Stimulated activated CD4-positive, alpha-beta T cell treated with anti-CD3 and anti-CD28 coated beads, Interleukin-4, amount 100 ng/mL, for 4 hours (primary cell): ENCODE measurements at regions not wholly inside any gene's neighbourhood (a gene's known extent, or its start where the extent isn't known, plus 50 kb on each side); places are given as distances from the start of the nearest gene placed in this dataset.
A peak's percentile ranks its signal among the peaks of the same experiment; 100 is the strongest.

Experiments used
- DNase-seq, 2 experiments: peaks; one replicate each; pipeline ENCODE4 v3.0.0-alpha.2; 2020

DNA sequence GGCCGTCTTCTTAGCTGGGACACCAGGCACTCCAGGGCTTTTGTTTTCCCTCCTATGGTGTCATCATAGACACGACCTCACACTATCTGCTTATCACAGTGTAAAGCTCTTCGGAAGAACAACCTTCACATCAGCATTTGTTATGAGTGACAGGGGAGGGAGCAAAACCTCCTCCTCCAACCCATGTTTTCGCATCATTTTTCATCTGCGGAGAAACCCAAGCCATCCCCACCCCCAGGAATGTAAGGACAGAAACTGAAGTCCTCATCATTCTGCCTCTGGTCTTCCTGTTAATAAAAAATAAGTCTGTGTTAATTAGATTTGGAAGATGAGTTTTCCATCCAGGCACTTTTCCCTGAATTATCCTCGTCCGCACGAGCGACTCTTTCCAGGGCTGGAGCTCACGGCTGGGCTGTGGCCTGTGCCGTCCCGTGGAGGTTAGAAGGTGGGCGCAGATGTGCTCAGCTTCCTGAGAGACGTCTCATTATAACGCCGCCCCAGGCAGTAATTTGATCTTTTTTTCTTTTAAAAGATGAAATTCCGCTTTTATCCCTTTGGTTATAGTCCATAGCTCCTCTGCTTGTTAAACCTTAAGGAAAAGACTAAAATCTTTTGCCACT is 101.6 kb upstream of the TMEM18 start:
- no peak for DNase-seq

DNA sequence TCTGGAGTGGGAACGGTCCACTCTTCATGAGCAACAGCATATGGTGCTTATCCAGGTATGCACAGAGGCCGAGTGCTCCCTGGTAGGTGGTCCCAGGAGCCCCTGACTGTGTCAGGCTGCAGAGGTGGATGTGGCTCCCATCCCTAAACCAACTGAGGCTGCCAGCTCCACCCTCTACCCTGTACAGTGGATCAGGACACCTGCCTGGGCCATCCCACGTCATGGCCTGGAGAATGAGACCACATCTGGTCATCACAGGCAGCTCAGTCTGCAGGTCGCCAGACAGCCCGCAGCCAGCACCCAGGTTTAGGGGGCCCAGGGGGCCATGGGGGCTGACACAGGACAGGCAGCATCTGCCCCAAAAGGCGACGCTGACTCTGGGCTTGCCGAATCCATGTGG is 100.3 kb upstream of the TMEM18 start:
- DNase-seq, result no peak

DNA sequence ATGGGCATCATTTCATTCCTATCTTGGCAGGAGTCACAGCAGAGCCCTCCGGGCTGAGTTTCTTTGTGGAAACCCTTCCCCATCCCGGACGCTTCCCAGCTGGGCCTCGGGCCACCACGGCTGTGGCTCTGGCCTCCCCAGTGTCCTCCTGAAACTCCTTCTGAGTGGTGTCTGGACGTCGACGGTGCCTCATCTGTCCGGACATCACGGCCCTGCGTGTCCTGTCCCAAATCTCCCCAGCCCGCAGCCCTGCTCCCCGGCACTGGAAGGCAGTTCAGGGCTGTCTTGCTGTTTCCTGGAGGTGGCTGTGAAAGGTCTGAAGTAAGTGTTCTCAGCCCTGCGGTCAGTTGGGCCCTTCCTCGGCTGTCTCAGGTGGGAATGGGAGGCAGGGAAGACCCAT is 99.8 kb upstream of the TMEM18 start:
- no peak for DNase-seq

GRCh38 chr2:776487-776886 is 99.3 kb upstream of the TMEM18 start:
- no peak for DNase-seq

DNA sequence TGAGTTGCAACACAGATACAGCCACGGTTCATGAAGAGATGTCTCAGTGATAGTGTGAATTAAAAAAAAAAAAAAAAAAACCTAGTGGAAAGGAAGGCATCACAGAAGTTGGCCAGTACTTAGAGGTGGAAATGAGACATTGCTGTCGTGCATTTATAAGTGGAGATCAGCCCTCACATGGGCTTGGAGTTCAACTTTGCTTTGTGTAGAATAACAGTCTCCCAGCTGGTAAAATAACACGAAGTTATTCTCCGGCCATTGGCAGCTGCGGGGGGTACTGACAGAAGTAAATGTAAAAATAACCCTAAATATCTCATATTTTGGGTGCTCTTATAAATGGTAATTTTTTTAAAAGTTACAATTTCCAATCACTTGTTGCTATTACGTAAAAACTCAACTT is 98.8 kb upstream of the TMEM18 start:
- DNase-seq, result no peak

- no peak for DNase-seq
These were observed 97.2 kb upstream of the TMEM18 start for GRCh38 chr2:774436-774835.

DNA sequence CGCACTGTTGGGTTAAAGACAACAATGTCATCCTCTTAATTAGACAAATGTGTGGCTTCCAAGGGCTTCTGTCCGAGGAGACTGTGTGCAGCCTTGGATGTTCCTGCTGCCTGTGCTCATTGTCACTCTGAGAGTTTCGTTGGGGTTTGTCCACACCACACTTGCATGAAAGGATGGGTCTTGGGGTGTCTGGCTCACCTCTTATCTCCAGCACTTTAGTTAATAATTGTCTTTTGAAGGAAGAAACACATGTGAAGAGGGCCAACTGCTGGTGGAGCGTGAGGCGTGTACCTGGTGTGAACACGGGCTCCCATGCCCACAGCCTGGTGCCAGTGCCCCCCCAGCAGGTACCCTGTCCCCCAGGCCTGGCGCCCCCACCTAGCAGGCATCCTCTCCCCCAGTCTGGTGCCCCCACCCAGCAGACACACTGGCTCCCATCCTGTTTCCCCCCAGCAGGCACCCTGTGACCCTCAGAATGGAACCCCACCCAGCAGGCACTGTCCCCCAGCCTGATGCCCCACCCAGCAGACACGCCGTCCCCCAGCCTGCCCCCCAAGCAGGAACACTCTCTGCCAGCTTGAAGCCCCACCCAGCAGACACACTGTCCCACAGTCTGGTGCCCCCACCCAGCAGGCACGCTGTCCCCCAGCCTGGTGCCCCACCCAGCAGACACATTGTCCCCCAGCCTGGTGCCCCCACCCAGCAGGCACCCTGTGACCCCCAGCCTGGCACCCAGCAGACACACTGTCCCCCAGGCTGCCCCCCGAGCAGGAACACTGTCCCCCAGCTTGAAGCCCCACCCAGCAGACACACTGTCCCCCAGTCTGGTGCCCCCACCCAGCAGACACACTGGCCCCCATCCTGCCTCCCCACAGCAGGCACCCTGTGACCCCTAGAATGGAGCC is 96.3 kb upstream of the TMEM18 start:
- DNase-seq, result no peak

GRCh38 chr2:771538-771937 is 94.3 kb upstream of the TMEM18 start:
- DNase-seq, result no peak

DNA sequence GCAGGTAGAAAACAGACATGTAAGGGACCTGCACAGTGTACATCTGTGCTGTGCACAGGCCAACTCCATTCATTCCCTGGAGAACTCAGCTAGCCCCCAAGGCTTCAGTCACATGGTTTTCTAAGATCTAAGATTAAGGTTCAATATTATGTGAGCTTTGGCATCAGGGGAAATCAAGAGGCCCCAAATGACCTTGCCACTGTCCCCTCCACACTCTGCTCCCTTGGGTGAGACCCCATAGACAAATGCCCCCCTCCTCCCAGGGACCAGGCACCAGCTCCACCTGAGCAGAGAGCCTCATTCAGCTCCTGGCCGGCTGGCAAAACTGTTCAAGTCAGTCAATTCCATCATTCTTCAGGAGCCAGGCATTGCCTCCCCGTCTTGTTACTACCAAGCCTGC is 93.6 kb upstream of the TMEM18 start:
- no peak for DNase-seq

DNA sequence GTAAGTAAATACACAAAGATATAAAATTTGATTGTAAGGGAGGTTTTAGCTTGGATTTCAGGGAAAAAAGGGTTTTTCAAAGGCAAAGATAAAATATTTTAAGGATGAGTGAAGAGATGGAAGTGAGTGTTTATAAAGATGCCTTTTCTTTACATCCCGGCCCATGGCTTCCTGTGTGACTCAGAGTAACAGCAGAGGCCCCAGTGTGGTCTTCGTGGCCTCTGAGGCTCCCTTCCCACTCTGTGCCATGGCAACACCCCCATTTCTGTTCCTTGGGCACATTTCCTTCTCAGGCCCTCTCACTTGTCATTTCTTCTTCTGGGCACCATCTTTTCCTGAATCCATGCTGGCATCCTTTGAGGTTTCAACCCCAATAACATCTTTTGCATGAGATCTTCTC is 92.6 kb upstream of the TMEM18 start:
- DNase-seq, result no peak

GRCh38 chr2:768451-768850 is 91.2 kb upstream of the TMEM18 start:
- no peak for DNase-seq

DNA sequence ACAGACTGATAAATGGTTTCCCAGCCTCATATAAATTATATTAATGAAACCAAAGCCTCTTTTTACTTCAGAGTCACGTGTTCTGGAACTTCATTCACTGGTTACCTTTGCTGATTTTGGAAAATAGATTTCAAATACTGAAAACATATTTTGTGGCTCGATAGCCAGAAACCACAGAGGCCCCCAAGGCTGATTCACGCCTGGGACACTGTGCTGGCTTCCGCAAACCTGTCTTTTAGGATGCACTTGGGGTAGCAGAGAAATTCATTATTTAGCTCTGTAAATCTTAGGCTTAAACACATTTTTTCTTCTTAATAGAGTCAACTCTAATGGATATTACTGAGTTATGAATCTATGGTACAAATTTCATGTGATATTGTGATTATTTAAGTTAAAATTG is 90.7 kb upstream of the TMEM18 start:
- no peak for DNase-seq

GRCh38 chr2:767440-767839 is 90.2 kb upstream of the TMEM18 start:
- DNase-seq, result peak in 1 of 2 experiments; percentile 10

- DNase-seq, result no peak
These were observed 89.0 kb upstream of the TMEM18 start for GRCh38 chr2:766255-766654.

DNA sequence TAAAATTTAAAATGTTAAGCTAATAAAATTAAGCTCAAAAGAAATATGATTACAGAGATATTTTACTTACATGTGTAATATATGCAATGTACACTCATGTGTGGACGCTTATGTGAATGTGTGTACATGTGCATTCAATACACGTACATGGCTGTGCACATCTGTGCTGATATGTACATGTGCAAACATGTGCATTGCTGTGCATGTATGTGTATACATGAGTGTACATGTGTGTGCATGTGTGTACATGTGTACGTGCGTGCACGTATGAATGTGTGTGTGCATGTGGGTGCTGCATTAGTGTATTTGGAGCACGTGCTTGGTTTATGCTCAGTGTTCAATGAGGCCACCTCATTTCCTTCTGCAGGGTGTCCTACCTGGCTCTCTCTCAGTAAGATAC is 88.2 kb upstream of the TMEM18 start:
- no peak for DNase-seq

- DNase-seq, result no peak
These were observed 86.7 kb upstream of the TMEM18 start for GRCh38 chr2:763766-764525.

DNA sequence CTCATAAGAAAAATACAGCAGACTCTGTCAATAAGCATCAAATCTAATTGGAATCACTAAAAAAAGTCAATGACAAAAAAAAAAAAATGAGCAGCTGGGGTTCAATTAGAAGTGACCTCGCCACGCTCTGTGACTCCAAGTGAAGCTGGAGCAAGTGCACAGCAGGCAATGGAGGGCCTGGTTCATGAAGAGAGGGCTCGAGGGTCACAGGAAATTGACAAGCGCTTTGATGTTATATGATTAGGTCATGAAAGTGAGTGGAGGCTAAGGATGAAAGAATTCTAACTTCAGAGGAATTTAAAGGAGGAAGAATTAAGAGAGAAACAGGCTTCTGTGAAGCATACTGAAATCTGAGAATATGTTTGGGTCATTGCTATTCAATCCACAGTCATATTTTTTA is 85.4 kb upstream of the TMEM18 start:
- DNase-seq, result no peak

DNA sequence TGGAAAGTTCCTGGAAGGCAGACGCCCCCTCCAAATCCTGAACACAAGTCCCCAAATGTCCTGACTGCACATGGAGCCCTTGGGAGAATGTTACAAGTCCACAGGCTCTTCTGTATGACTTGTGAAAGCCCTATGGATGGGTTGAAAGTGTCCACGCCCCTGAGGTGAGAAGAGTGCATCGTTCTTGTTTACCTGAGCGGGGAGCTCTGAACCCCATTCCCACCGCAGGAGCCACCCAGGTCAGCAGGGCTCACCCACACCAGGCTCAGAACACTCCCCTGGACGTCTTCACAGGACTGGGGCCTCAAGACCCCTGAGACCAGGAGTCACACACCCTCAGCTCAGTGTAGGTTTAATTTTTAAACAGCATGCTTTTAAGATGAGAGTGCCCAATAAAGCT is 84.2 kb upstream of the TMEM18 start:
- DNase-seq, result no peak

DNA sequence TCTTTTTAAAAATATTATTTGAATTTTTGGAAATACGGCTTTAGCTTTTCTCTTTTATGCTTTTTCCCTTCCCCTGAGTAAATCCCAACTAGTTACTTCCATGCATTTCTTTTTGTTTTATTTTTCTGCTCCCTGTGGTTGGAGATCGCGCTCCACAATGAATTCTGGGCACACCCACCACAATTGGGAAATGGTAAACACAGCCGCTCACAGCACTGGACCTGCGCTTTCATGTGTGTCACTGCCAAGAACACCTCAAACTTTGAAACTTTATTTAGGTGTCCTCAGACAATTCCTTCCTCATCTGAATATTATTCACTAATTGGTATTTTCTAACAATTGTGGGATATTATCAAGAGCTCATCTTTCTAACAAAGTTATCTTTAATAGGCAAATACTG is 82.8 kb upstream of the TMEM18 start:
- no peak for DNase-seq

DNA sequence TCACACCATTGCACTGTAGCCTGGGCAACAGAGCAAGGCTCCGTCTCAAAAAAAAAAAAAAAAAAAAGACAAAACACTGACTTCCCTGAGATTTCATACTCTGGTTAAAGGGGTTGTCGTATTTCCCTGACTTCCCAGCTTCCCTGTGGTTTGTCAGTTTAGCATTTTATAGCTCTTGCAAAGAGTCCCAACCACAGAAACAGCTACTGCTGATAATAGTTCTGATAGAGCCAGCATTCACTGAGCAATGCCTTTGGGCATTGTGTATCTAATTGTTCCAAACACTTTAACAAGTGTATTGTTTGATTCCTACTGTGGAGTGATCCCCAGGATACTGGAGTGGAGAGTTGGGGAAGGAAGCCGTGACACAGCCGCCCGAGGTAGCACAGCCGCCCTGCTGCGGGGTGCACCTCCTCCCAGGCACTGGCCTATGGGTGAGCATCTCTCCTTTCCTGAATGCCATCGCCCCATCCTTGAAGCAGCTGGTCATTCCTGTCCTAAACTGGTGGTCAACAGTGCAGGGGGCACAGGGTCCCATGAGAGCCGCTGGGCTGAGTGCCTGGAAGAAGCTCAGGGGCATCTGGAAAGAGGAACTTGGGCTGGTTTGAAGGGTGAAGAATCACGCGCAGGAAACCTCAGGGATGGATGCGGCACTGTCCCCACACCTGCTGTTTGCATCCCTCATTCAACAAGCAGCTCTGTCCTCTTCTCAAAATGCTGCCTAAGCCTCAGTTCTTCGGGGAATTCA is 81.0 kb upstream of the TMEM18 start:
- no peak for DNase-seq

DNA sequence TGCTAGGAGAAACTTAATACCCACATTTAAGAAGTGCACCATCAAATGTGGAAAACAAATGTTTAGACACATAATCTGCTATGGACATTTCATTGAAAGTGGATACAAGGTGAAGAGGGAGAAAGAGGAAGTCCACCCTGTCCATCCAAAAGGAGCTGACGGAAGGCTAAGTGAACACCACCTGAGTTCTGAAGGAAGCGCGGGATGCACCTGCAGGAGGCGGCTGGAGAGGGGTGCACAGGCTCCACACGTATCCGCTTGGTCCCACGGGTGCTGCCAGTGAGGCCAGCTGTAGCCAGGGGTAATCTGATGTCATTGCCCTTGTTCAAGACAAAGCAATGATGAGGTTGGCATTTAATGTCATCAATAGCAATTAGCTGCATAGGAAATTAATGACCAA is 75.9 kb upstream of the TMEM18 start:
- no peak for DNase-seq

GRCh38 chr2:751474-751873 is 74.3 kb upstream of the TMEM18 start:
- DNase-seq, result no peak

- no peak for DNase-seq
These were observed 73.4 kb upstream of the TMEM18 start for GRCh38 chr2:750628-751027.
